Spleen (tissue), 7 donors: ENCODE measurements at regions not wholly inside any gene's neighbourhood (a gene's known extent, or its start where the extent isn't known, plus 50 kb on each side); places are given as distances from the start of the nearest gene placed in this dataset.

ENCODE experiments used
- POLR2AphosphoS5 ChIP-seq, 3 donors: sonication (generic); formaldehyde crosslinking; IDR thresholded peaks; one replicate each; pipeline ENCODE4 v1.5.1; 2017; ENCODE audit warnings: antibody characterized with exemption in 3 of 3
- TF ChIP-seq, protein P1 (sequence below), 11 experiments: fragments of 200-600 bp in 7 of 11; fragments of 450-650 bp in 4 of 11; sonication (generic) in 4 of 11; IDR thresholded peaks in 8 of 11; conservative IDR thresholded peaks in 3 of 11; 1 replicate in 7 of 11; 2 replicates in 4 of 11; pipeline versions ENCODE4 v1.4.0 to v1.8.0; 2016 to 2021; ENCODE audit warnings: antibody characterized with exemption in 11 of 11, inconsistent platforms in 4 of 11, mild to moderate bottlenecking in 1 of 11
- donor health status: DM: no; HTN: no; CAD: no; lungs with moderate emphysema.
- donor health status: DM: no; HTN: no; CAD: no.
- donor health status: DM: no; HTN: no; CAD: no.

DNA sequence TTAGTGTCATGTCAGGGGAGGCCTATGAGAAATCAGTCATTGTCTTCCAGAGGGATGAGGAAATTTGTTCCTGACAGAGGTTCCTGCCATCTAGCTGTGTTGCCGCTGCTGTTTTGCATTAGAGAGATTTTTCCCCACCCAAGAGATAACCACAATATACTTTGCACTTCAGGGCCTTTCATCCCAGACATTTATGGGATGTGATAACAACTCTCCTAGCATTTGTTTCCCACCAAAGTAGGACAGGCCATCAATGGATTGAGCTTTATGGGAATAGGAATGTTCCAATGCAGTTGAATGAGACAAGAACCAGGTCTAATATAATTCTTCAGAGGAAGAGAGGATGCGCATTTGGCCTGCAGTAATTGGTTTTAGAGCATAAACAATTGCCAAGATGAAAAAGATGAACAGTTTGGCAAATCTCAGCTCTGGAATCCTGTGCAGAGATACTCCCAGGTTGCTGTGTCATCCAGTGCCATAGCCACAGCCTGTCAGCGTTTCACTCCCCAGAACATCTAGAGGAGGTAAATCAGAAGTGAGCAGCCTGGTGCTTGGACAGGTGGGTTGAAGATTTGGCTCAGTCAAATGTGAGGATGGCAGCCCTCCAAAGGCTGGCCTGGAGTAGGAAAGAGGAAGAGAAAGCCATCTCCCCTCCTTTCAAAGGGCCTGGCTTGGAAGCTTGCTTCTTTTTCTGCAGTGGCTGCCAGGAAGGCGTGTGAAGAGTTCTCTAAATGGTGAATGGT, 93.7 kb upstream of the SETBP1 start:
- TF ChIP-seq, protein P1, sequence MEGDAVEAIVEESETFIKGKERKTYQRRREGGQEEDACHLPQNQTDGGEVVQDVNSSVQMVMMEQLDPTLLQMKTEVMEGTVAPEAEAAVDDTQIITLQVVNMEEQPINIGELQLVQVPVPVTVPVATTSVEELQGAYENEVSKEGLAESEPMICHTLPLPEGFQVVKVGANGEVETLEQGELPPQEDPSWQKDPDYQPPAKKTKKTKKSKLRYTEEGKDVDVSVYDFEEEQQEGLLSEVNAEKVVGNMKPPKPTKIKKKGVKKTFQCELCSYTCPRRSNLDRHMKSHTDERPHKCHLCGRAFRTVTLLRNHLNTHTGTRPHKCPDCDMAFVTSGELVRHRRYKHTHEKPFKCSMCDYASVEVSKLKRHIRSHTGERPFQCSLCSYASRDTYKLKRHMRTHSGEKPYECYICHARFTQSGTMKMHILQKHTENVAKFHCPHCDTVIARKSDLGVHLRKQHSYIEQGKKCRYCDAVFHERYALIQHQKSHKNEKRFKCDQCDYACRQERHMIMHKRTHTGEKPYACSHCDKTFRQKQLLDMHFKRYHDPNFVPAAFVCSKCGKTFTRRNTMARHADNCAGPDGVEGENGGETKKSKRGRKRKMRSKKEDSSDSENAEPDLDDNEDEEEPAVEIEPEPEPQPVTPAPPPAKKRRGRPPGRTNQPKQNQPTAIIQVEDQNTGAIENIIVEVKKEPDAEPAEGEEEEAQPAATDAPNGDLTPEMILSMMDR (IDR thresholded peaks at IDR 0.05 in 8 of 11, conservative IDR thresholded peaks at IDR 0.05 in 3 of 11), result no peak
- TF ChIP-seq POLR2AphosphoS5 (IDR thresholded peaks at IDR 0.05), result no peak
